A673 (cell line): ENCODE measurements at regions not wholly inside any gene's neighbourhood (a gene's known extent, or its start where the extent isn't known, plus 50 kb on each side); places are given as distances from the start of the nearest gene placed in this dataset.

ENCODE experiments used
- BruUV-seq: library from RNA; stranded (reverse); fragments of 400-500 nt; replicated peaks from 2 replicates; lab custom pipeline; 2021; lab: Mats Ljungman, UMichigan
- CTCF ChIA-PET: fragments of 300-600 bp; sonication (Branson Sonifier 250); formaldehyde crosslinking; loops from one replicate; lab custom pipeline; 2022; ENCODE audit warnings: antibody characterized with exemption; lab: Charles Lee
- POLR2A ChIA-PET: fragments of 300-600 bp; sonication (Branson Sonifier 250); formaldehyde crosslinking; loops from one replicate; lab custom pipeline; 2022; ENCODE audit warnings: antibody characterized with exemption; ENCODE audit not compliant: low non-redundant PET; lab: Charles Lee
- DNase-seq: peaks from one replicate; pipeline ENCODE4 v3.0.0-alpha.2; 2015; ENCODE audit warnings: low spot score
- H3K27ac ChIP-seq: fragments of 200-600 bp; sonication (generic); 2 replicates; pipeline ENCODE4 v1.5.1; 2016; ENCODE audit warnings: mixed run types, low read depth, mild to moderate bottlenecking, mixed read lengths, antibody characterized with exemption, low read length; ENCODE audit not compliant: poor library complexity, severe bottlenecking
- H3K27me3 ChIP-seq: fragments of 200-600 bp; sonication (generic); replicated peaks from 2 replicates; pipeline ENCODE4 v1.6.1; 2017; ENCODE audit warnings: mixed run types, low read depth, mild to moderate bottlenecking, mixed read lengths, antibody characterized with exemption, low read length; ENCODE audit not compliant: insufficient read depth, poor library complexity
- H3K36me3 ChIP-seq: fragments of 200-600 bp; sonication (generic); 2 replicates; pipeline ENCODE4 v1.6.1; 2016; ENCODE audit warnings: mixed run types, mild to moderate bottlenecking, mixed read lengths, antibody characterized with exemption, low read length; ENCODE audit not compliant: insufficient read depth, poor library complexity, severe bottlenecking
- H3K4me1 ChIP-seq: fragments of 200-600 bp; sonication (generic); 2 replicates; pipeline ENCODE4 v1.6.1; 2017; ENCODE audit warnings: mixed run types, mild to moderate bottlenecking, mixed read lengths, antibody characterized with exemption, low read length; ENCODE audit not compliant: insufficient read depth, poor library complexity, severe bottlenecking
- H3K4me3 ChIP-seq: fragments of 200-600 bp; sonication (generic); 2 replicates; pipeline ENCODE4 v1.5.1; 2016; ENCODE audit warnings: low read depth, mixed run types, mild to moderate bottlenecking, mixed read lengths, low read length; ENCODE audit not compliant: poor library complexity, severe bottlenecking
- H3K9me3 ChIP-seq: fragments of 200-600 bp; sonication (generic); 2 replicates; pipeline ENCODE4 v1.6.1; 2016; ENCODE audit warnings: mixed run types, low read depth, mild to moderate bottlenecking, mixed read lengths, antibody characterized with exemption, low read length; ENCODE audit not compliant: poor library complexity, severe bottlenecking
- EZH2 ChIP-seq: fragments of 200-600 bp; sonication (generic); IDR thresholded peaks from 2 replicates; pipeline ENCODE4 v1.6.1; 2017; ENCODE audit warnings: borderline replicate concordance, low read depth, mild to moderate bottlenecking, mixed read lengths, antibody characterized with exemption, low read length; ENCODE audit not compliant: poor library complexity, severe bottlenecking
- intact Hi-C: fragments of 100-400 bp; cut with micrococcal nuclease; formaldehyde crosslinking; loops from one replicate; pipeline ENCODE4 v1.10.0; 2022; ENCODE audit not compliant: unreplicated experiment
- TF ChIP-seq, protein P1 (sequence below): fragments of 300-800, 200-600 bp; sonication (generic); conservative IDR thresholded peaks from 2 replicates; pipeline ENCODE4 v1.5.1; 2017; ENCODE audit warnings: low read depth, mild to moderate bottlenecking, antibody characterized with exemption, low read length, moderate library complexity, mixed read lengths

GRCh38 chr10:59125666-59126065 lies 50.8 kb upstream of the PHYHIPL start:
- Histone ChIP-seq H3K9me3 (no peaks in the 10 kb centered on the region), H3K4me1 (no peaks in the 10 kb centered on the region), H3K36me3 (no peaks in the 10 kb centered on the region), H3K4me3 (no peak overlapping the region), H3K27ac (no peak overlapping the region), H3K27me3 (peaks cover 3% of the 10 kb centered on the region)
- ChIA-PET POLR2A (interaction anchor here (0.7 kb wide), 1 partner anchor 44 kb away, joined by 3 read pairs; no protein-coding TSS in a partner anchor), CTCF (no interaction called here)
- TF ChIP-seq EZH2 = no peak
- TF ChIP-seq, protein P1, sequence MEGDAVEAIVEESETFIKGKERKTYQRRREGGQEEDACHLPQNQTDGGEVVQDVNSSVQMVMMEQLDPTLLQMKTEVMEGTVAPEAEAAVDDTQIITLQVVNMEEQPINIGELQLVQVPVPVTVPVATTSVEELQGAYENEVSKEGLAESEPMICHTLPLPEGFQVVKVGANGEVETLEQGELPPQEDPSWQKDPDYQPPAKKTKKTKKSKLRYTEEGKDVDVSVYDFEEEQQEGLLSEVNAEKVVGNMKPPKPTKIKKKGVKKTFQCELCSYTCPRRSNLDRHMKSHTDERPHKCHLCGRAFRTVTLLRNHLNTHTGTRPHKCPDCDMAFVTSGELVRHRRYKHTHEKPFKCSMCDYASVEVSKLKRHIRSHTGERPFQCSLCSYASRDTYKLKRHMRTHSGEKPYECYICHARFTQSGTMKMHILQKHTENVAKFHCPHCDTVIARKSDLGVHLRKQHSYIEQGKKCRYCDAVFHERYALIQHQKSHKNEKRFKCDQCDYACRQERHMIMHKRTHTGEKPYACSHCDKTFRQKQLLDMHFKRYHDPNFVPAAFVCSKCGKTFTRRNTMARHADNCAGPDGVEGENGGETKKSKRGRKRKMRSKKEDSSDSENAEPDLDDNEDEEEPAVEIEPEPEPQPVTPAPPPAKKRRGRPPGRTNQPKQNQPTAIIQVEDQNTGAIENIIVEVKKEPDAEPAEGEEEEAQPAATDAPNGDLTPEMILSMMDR = no peak
- intact Hi-C loops = no loop called here
- DNase-seq = no peak
- no TSS peak for BruUV-seq

DNA sequence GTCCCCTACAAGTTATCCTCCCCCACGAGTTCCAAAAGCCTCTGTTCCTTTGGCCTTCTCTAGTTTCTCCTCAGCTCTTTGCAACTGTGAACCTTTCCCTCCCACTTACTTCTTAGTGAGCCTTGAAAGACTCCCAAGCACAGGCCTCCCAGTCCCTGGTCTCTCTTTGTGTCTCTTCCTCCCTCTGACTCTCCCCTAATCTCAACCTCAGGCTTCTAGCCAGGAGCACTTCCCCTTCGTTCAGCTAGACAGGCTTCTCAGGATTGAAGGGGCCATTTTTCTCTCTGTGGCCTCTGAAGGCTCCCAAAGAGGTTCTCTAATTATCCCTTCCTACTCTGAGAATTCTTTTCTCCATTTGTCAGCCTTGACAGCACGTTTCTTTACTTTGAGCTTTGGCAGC lies 50.2 kb upstream of the PHYHIPL start:
- POLR2A ChIA-PET = no interaction called here
- intact Hi-C loops = no loop called here
- DNase-seq = no peak
- Histone ChIP-seq H3K27me3 (peaks cover 3% of the 10 kb centered on the region), H3K4me3 (no peak overlapping the region), H3K36me3 (no peaks in the 10 kb centered on the region), H3K4me1 (no peaks in the 10 kb centered on the region), H3K27ac (no peak overlapping the region), H3K9me3 (no peaks in the 10 kb centered on the region)
- BruUV-seq = no TSS peak
- CTCF ChIA-PET = no interaction called here
- no peak for TF ChIP-seq EZH2
- TF ChIP-seq, protein P1 = no peak
